K562 (cell line): ENCODE measurements at regions not wholly inside any gene's neighbourhood (a gene's known extent, or its start where the extent isn't known, plus 50 kb on each side); places are given as distances from the start of the nearest gene placed in this dataset.

Experiments used
- ATAC-seq: fragments of 200-7000 bp; cut with Tn5 transposase; 3 replicates; pipeline ENCODE4 v1.9.1; 2020; ENCODE audit warnings: moderate library complexity
- BruUV-seq: library from RNA; stranded (reverse); fragments of 400-500 nt; replicated peaks from 2 replicates; lab custom pipeline; 2021; lab: Mats Ljungman, UMichigan
- CTCF ChIA-PET: fragments of 300-600 bp; formaldehyde crosslinking; extraction: SDS; loops from one replicate; lab custom pipeline; 2021; ENCODE audit warnings: low intra/inter-chr PET ratio; lab: Yijun Ruan, JAX
- POLR2A ChIA-PET: fragments of 300-600, 350-650 bp; sonication (Branson Sonifier 250); formaldehyde crosslinking; extraction: SDS; loops from one replicate; lab custom pipeline; 2021; ENCODE audit warnings: antibody characterized with exemption, inconsistent platforms; lab: Yijun Ruan, JAX
- DNase-seq, 4 experiments: peaks; one replicate each; pipeline versions ENCODE4 v3.0.0 to v3.0.0-alpha.2; 2011 to 2018; ENCODE audit warnings: low spot score in 3 of 4, mixed read lengths in 3 of 4; ENCODE audit errors: extremely low read depth in 1 of 4
- FAIRE-seq: peaks from 2 replicates; lab custom pipeline; 2011; peaks lifted over from hg19 to GRCh38; lab: Jason Lieb, UNC
- H2AFZ ChIP-seq: 2 replicates; pipeline ENCODE4 v1.6.0; 2011; ENCODE audit warnings: low read depth, low read length, control low read depth, inconsistent platforms
- H3K27ac ChIP-seq: fragments of 200-600 bp; 3 replicates; pipeline ENCODE4 v1.8.0; 2011; ENCODE audit warnings: low read depth, mild to moderate bottlenecking, control low read depth, inconsistent platforms, low read length, moderate library complexity, mixed read lengths; ENCODE audit errors: extremely low read depth
- H3K27me3 ChIP-seq, 2 experiments: fragments of 300-600 bp in 1 of 2; 2 replicates in 1 of 2; 3 replicates in 1 of 2; pipeline versions ENCODE4 v1.6.0 to v1.8.0; 2011; ENCODE audit warnings: inconsistent platforms in 2 of 2, low read length in 2 of 2, mild to moderate bottlenecking in 1 of 2, mixed read lengths in 1 of 2, moderate library complexity in 1 of 2; ENCODE audit not compliant: control insufficient read depth in 2 of 2, insufficient read depth in 2 of 2
- H3K36me3 ChIP-seq: fragments of 300-600 bp; 3 replicates; pipeline ENCODE4 v1.8.0; 2011; ENCODE audit warnings: mild to moderate bottlenecking, low read length, inconsistent platforms; ENCODE audit not compliant: control insufficient read depth, insufficient read depth
- H3K4me1 ChIP-seq, 2 experiments: fragments of 200-600 bp in 1 of 2; replicated peaks in 1 of 2; 2 replicates in 1 of 2; 3 replicates in 1 of 2; pipeline versions ENCODE4 v1.5.1 to v1.8.0; 2011; ENCODE audit warnings: inconsistent platforms in 2 of 2, low read length in 2 of 2, mild to moderate bottlenecking in 1 of 2, mixed read lengths in 1 of 2, moderate library complexity in 1 of 2; ENCODE audit not compliant: control insufficient read depth in 2 of 2, insufficient read depth in 2 of 2
- H3K4me2 ChIP-seq: 2 replicates; pipeline ENCODE4 v1.6.1; 2011; ENCODE audit warnings: low read length, control low read depth, inconsistent platforms, mixed read lengths; ENCODE audit not compliant: insufficient read depth
- H3K4me3 ChIP-seq: fragments of 200-600 bp; sonication (generic), shearing (Covaris generic); 2 replicates; pipeline ENCODE4 v1.5.1; 2016; ENCODE audit warnings: control low read depth, inconsistent platforms
- H3K79me2 ChIP-seq: fragments of 200-600 bp; 3 replicates; pipeline ENCODE4 v1.8.0; 2011; ENCODE audit warnings: low read length, inconsistent platforms; ENCODE audit not compliant: control insufficient read depth, insufficient read depth
- H3K9ac ChIP-seq, 2 experiments: 2 replicates each; pipeline versions ENCODE4 v1.6.0 to v1.6.1; 2011; ENCODE audit warnings: low read depth in 2 of 2, low read length in 2 of 2, control low read depth in 1 of 2, inconsistent platforms in 1 of 2, mild to moderate bottlenecking in 1 of 2, mixed read lengths in 1 of 2; ENCODE audit not compliant: insufficient read depth in 1 of 2
- H3K9me1 ChIP-seq: one replicate; pipeline ENCODE4 v1.6.0; 2011; ENCODE audit warnings: inconsistent platforms, mild to moderate bottlenecking, low read length, moderate library complexity; ENCODE audit not compliant: control insufficient read depth, insufficient read depth
- H3K9me3 ChIP-seq: replicated peaks from 2 replicates; pipeline ENCODE4 v1.5.1; 2011; ENCODE audit warnings: low read depth, low read length, inconsistent platforms; ENCODE audit not compliant: control insufficient read depth, insufficient read depth
- H4K20me1 ChIP-seq: replicated peaks from 2 replicates; pipeline ENCODE4 v1.6.1; 2011; ENCODE audit warnings: low read length, inconsistent platforms, mixed read lengths; ENCODE audit not compliant: control insufficient read depth, insufficient read depth
- CCAR2 ChIP-seq: fragments of 200-400 bp; formaldehyde crosslinking; IDR thresholded peaks from 2 replicates; pipeline ENCODE4 v1.6.1; 2017; ENCODE audit warnings: mild to moderate bottlenecking, low read depth, low read length
- CHD1 ChIP-seq: fragments of 200-600 bp; sonication (generic); IDR thresholded peaks from one replicate; pipeline ENCODE4 v1.6.1; 2012; ENCODE audit warnings: mild to moderate bottlenecking, moderate library complexity, low read length, inconsistent platforms
- ELF4 ChIP-seq: fragments of 450-650 bp; formaldehyde crosslinking; IDR thresholded peaks from 2 replicates; pipeline ENCODE4 v1.4.0; 2022; ENCODE audit warnings: missing genetic modification characterization
- ERF ChIP-seq: fragments of 450-650 bp; formaldehyde crosslinking; IDR thresholded peaks from 2 replicates; pipeline ENCODE4 v1.4.0; 2020; ENCODE audit warnings: mild to moderate bottlenecking, mixed read lengths
- ETS1 ChIP-seq: conservative IDR thresholded peaks from 2 replicates; pipeline ENCODE4 v1.6.1; 2011; ENCODE audit warnings: low read depth, mild to moderate bottlenecking, low read length; ENCODE audit not compliant: control insufficient read depth
- GABPB2 ChIP-seq: fragments of 250-450 bp; sonication (Bioruptor Pico); conservative IDR thresholded peaks from 2 replicates; pipeline ENCODE4 v1.5.1; 2021; ENCODE audit warnings: mild to moderate bottlenecking
- HNRNPLL ChIP-seq: fragments of 200-400 bp; formaldehyde crosslinking; IDR thresholded peaks from 2 replicates; pipeline ENCODE4 v1.6.1; 2017; ENCODE audit warnings: low read length, low read depth, mild to moderate bottlenecking; ENCODE audit not compliant: poor library complexity, severe bottlenecking
- KDM1A ChIP-seq, 2 experiments: fragments of 450-650 bp; IDR thresholded peaks; 2 replicates each; pipeline ENCODE4 v1.6.1; 2016; ENCODE audit warnings: mild to moderate bottlenecking in 2 of 2
- MTA3 ChIP-seq: fragments of 450-650 bp; formaldehyde crosslinking; IDR thresholded peaks from 2 replicates; pipeline ENCODE4 v1.6.1; 2017; ENCODE audit warnings: mild to moderate bottlenecking, borderline replicate concordance
- MXD1 ChIP-seq: fragments of 250-450 bp; sonication (Bioruptor Pico); IDR thresholded peaks from 2 replicates; pipeline ENCODE4 v1.8.0; 2021; ENCODE audit warnings: borderline replicate concordance, mild to moderate bottlenecking, moderate library complexity; ENCODE audit not compliant: poor library complexity, severe bottlenecking
- NCOR1 ChIP-seq: fragments of 450-650 bp; IDR thresholded peaks from 2 replicates; pipeline ENCODE4 v1.6.1; 2016; ENCODE audit warnings: mild to moderate bottlenecking, moderate library complexity
- PHB2 ChIP-seq: fragments of 450-650 bp; IDR thresholded peaks from 2 replicates; pipeline ENCODE4 v1.6.1; 2017; ENCODE audit warnings: low read depth
- PHF8 ChIP-seq: fragments of 200-600 bp; sonication (generic); IDR thresholded peaks from 2 replicates; pipeline ENCODE4 v1.6.1; 2012; ENCODE audit warnings: mixed run types, mild to moderate bottlenecking, inconsistent platforms, low read length, moderate library complexity, borderline replicate concordance
- RAD21 ChIP-seq, 2 experiments: fragments of 250-450 bp in 1 of 2; fragments of 450-650 bp in 1 of 2; sonication (Bioruptor Pico) in 1 of 2; formaldehyde crosslinking in 1 of 2; IDR thresholded peaks in 1 of 2; conservative IDR thresholded peaks in 1 of 2; 2 replicates each; pipeline versions ENCODE4 v1.4.0 to v1.8.0; 2020 to 2022; ENCODE audit warnings: mild to moderate bottlenecking in 2 of 2, moderate library complexity in 1 of 2
- RCOR1 ChIP-seq, 2 experiments: IDR thresholded peaks; 2 replicates each; pipeline ENCODE4 v1.6.1; 2012; ENCODE audit warnings: low read depth in 2 of 2, low read length in 2 of 2, borderline replicate concordance in 1 of 2, improper control_type of control experiment in 1 of 2
- SMARCE1 ChIP-seq: fragments of 450-650 bp; IDR thresholded peaks from 2 replicates; pipeline ENCODE4 v1.7.1; 2016; ENCODE audit warnings: mild to moderate bottlenecking
- SOX6 ChIP-seq: fragments of 450-650 bp; IDR thresholded peaks from 2 replicates; pipeline ENCODE4 v1.6.1; 2014; ENCODE audit warnings: mild to moderate bottlenecking
- WHSC1 ChIP-seq: IDR thresholded peaks from one replicate; pipeline ENCODE4 v1.6.1; 2012; ENCODE audit warnings: low read length, control low read depth, inconsistent platforms
- in situ Hi-C: fragments of 300-500 bp; cut with MboI; formaldehyde crosslinking; loops from 4 replicates; pipeline ENCODE4 v1.15.0; 2018; ENCODE audit warnings: inconsistent platforms, mixed read lengths
- intact Hi-C: fragments of 100-400 bp; cut with micrococcal nuclease; formaldehyde crosslinking; loops from 2 replicates; pipeline ENCODE4 v1.14.2; 2022
- TF ChIP-seq, protein P1 (sequence below): sonication (generic); formaldehyde crosslinking; IDR thresholded peaks from 2 replicates; pipeline ENCODE4 v1.4.0; 2020; ENCODE audit warnings: mild to moderate bottlenecking, missing genetic modification reagents
- TF ChIP-seq, protein P2 (sequence below): fragments of 250-450 bp; sonication (Bioruptor Pico); IDR thresholded peaks from 2 replicates; pipeline ENCODE4 v1.5.0; 2020; ENCODE audit warnings: mild to moderate bottlenecking

GRCh38 chrX:65859299-65859698 is 180.6 kb downstream of the VSIG4 start:
- H3K9me1 ChIP-seq, result no peaks in the 10 kb centered on the region
- ChIA-PET POLR2A (no interaction called here), CTCF (no interaction called here)
- no peak overlapping the region for H3K27ac ChIP-seq
- intact Hi-C loops (no loop called here), in situ Hi-C loops (no loop called here)
- H3K4me1 ChIP-seq, result no peaks in the 10 kb centered on the region
- no peaks in the 10 kb centered on the region for H3K79me2 ChIP-seq
- ATAC-seq (no peak), DNase-seq (no peak), FAIRE-seq (no peak)
- H3K36me3 ChIP-seq, result no peaks in the 10 kb centered on the region
- H3K4me2 ChIP-seq, result no peak overlapping the region
- no peak overlapping the region for H2AFZ ChIP-seq
- no TSS peak for BruUV-seq
- H3K9me3 ChIP-seq, result no peaks in the 10 kb centered on the region
- H3K9ac ChIP-seq, result no peak overlapping the region
- H4K20me1 ChIP-seq, result no peaks in the 10 kb centered on the region
- no peak overlapping the region for H3K4me3 ChIP-seq
- H3K27me3 ChIP-seq, result no peaks in the 10 kb centered on the region
- TF ChIP-seq GABPB2 (CRISPR knock-in tag) (no peak), CHD1 (no peak), ELF4 (CRISPR knock-in tag) (no peak), MTA3 (no peak), HNRNPLL (no peak), MXD1 (CRISPR knock-in tag) (no peak), PHF8 (no peak), KDM1A (IDR thresholded peaks at IDR 0.05) (no peak), ETS1 (no peak), PHB2 (no peak), WHSC1 (no peak), RCOR1 (IDR thresholded peaks at IDR 0.05; ENCODE audit: borderline replicate concordance in 1 of 2, low read depth in 2 of 2, low read length in 2 of 2) (no peak), CCAR2 (no peak), ERF (CRISPR knock-in tag) (no peak), SOX6 (no peak), NCOR1 (no peak), SMARCE1 (no peak), RAD21 (CRISPR knock-in tag; conservative IDR thresholded peaks at IDR 0.05 in 1 of 2, IDR thresholded peaks at IDR 0.05 in 1 of 2) (no peak)
- TF ChIP-seq, protein P1, sequence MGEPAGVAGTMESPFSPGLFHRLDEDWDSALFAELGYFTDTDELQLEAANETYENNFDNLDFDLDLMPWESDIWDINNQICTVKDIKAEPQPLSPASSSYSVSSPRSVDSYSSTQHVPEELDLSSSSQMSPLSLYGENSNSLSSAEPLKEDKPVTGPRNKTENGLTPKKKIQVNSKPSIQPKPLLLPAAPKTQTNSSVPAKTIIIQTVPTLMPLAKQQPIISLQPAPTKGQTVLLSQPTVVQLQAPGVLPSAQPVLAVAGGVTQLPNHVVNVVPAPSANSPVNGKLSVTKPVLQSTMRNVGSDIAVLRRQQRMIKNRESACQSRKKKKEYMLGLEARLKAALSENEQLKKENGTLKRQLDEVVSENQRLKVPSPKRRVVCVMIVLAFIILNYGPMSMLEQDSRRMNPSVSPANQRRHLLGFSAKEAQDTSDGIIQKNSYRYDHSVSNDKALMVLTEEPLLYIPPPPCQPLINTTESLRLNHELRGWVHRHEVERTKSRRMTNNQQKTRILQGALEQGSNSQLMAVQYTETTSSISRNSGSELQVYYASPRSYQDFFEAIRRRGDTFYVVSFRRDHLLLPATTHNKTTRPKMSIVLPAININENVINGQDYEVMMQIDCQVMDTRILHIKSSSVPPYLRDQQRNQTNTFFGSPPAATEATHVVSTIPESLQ, result no peak
- TF ChIP-seq, protein P2, sequence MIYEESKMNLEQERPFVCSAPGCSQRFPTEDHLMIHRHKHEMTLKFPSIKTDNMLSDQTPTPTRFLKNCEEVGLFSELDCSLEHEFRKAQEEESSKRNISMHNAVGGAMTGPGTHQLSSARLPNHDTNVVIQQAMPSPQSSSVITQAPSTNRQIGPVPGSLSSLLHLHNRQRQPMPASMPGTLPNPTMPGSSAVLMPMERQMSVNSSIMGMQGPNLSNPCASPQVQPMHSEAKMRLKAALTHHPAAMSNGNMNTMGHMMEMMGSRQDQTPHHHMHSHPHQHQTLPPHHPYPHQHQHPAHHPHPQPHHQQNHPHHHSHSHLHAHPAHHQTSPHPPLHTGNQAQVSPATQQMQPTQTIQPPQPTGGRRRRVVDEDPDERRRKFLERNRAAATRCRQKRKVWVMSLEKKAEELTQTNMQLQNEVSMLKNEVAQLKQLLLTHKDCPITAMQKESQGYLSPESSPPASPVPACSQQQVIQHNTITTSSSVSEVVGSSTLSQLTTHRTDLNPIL (CRISPR knock-in tag), result no peak
